HFF-Myc (cell line): ENCODE measurements at regions not wholly inside any gene's neighbourhood (a gene's known extent, or its start where the extent isn't known, plus 50 kb on each side); places are given as distances from the start of the nearest gene placed in this dataset.

Experiments
- DNase-seq: peaks from one replicate; pipeline ENCODE4 v3.0.0-alpha.2; 2011; ENCODE audit warnings: low read depth; ENCODE audit errors: extremely low read depth
- H3K4me3 ChIP-seq: replicated peaks from 2 replicates; pipeline ENCODE4 v1.5.1; 2011; ENCODE audit warnings: low read depth, mild to moderate bottlenecking, control low read depth, low read length
- CTCF ChIP-seq: IDR thresholded peaks from 2 replicates; pipeline ENCODE4 v1.5.1; 2012; ENCODE audit warnings: mild to moderate bottlenecking, low read depth, low read length, control low read depth; ENCODE audit errors: missing control alignments

- no peak overlapping the region for H3K4me3 ChIP-seq
- peak; percentile 17 for DNase-seq
- no peak for TF ChIP-seq CTCF
Observed at GRCh38 chr9:70470050-70471015, 55.9 kb upstream of the KLF9 start.

GRCh38 chr9:70468291-70468690 lies 53.8 kb upstream of the KLF9 start:
- DNase-seq, result no peak
- no peak for TF ChIP-seq CTCF
- no peak overlapping the region for H3K4me3 ChIP-seq

- no peak for TF ChIP-seq CTCF
- no peak overlapping the region for H3K4me3 ChIP-seq
- no peak for DNase-seq
Observed at GRCh38 chr9:70466976-70467561, 52.6 kb upstream of the KLF9 start.

- no peak for TF ChIP-seq CTCF
- H3K4me3 ChIP-seq, result no peak overlapping the region
- no peak for DNase-seq
Observed at GRCh38 chr9:70465904-70466303, 51.4 kb upstream of the KLF9 start.

GRCh38 chr9:70465398-70465797 lies 50.9 kb upstream of the KLF9 start:
- no peak for TF ChIP-seq CTCF
- no peak overlapping the region for H3K4me3 ChIP-seq
- DNase-seq, result no peak
